A549 (cell line): ENCODE measurements at regions not wholly inside any gene's neighbourhood (a gene's known extent, or its start where the extent isn't known, plus 50 kb on each side); places are given as distances from the start of the nearest gene placed in this dataset.

Experiments
- ATAC-seq, 2 experiments: fragments of 200-7000 bp in 1 of 2; fragments of >200 bp in 1 of 2; cut with Nextera tagmentation in 1 of 2; cut with Tn5 transposase in 1 of 2; 3 replicates each; pipeline versions ENCODE4 v1.8.0 to v1.9.1; 2018 to 2020; ENCODE audit warnings: mild to moderate bottlenecking in 1 of 2, moderate library complexity in 1 of 2
- CTCF ChIA-PET: fragments of 300-600 bp; sonication (Branson Sonifier 250); formaldehyde crosslinking; extraction: SDS; loops from one replicate; lab custom pipeline; 2021; ENCODE audit warnings: antibody characterized with exemption, inconsistent platforms; lab: Yijun Ruan, JAX
- POLR2A ChIA-PET: fragments of 350-600 bp; formaldehyde crosslinking; extraction: SDS; loops from one replicate; lab custom pipeline; 2021; ENCODE audit warnings: antibody characterized with exemption, inconsistent platforms; lab: Yijun Ruan, JAX
- DNase-seq, 2 experiments: peaks; one replicate each; pipeline versions ENCODE4 v3.0.0 to v3.0.0-alpha.2; 2011 to 2016; ENCODE audit warnings: low read depth in 1 of 2, low spot score in 1 of 2
- FAIRE-seq: peaks from 2 replicates; lab custom pipeline; 2011; peaks lifted over from hg19 to GRCh38; lab: Jason Lieb, UNC
- H3K27ac ChIP-seq, 2 experiments: fragments of >200 bp; sonication (Bioruptor Twin); formaldehyde crosslinking; 3 replicates each; pipeline ENCODE4 v1.5.1; 2016 to 2017
- H3K4me1 ChIP-seq: fragments of >200 bp; sonication (Bioruptor Twin); formaldehyde crosslinking; 3 replicates; pipeline ENCODE4 v1.6.1; 2016
- H3K4me2 ChIP-seq: fragments of >200 bp; sonication (Bioruptor Twin); formaldehyde crosslinking; 3 replicates; pipeline ENCODE4 v1.6.1; 2016
- H3K4me3 ChIP-seq: fragments of >200 bp; sonication (Bioruptor Twin); formaldehyde crosslinking; 3 replicates; pipeline ENCODE4 v1.5.1; 2016
- H3K9me3 ChIP-seq: fragments of >200 bp; sonication (Bioruptor Twin); formaldehyde crosslinking; 3 replicates; pipeline ENCODE4 v1.6.1; 2016
- ATOH8 ChIP-seq: fragments of 250-450 bp; sonication (Bioruptor Pico); IDR thresholded peaks from 2 replicates; pipeline ENCODE4 v1.5.0; 2020; ENCODE audit warnings: low read depth, mild to moderate bottlenecking, moderate library complexity
- CBX8 ChIP-seq: fragments of 200-600 bp; sonication (generic); IDR thresholded peaks from 2 replicates; pipeline ENCODE4 v1.6.1; 2016
- CHD4 ChIP-seq: fragments of 200-600 bp; sonication (generic); IDR thresholded peaks from 2 replicates; pipeline ENCODE4 v1.6.1; 2016; ENCODE audit warnings: antibody characterized with exemption, mild to moderate bottlenecking, borderline replicate concordance
- CTCF ChIP-seq: fragments of >200 bp; sonication (Bioruptor Twin); formaldehyde crosslinking; IDR thresholded peaks from 3 replicates; pipeline ENCODE4 v1.5.1; 2016
- E2F6 ChIP-seq: IDR thresholded peaks from 2 replicates; pipeline ENCODE4 v1.6.1; 2012; ENCODE audit warnings: low read depth, borderline replicate concordance
- HOXA7 ChIP-seq: fragments of 250-450 bp; sonication (Bioruptor Pico); IDR thresholded peaks from 2 replicates; pipeline ENCODE4 v1.5.0; 2020; ENCODE audit warnings: mild to moderate bottlenecking, moderate library complexity
- HOXB5 ChIP-seq: fragments of 250-450 bp; sonication (Bioruptor Pico); IDR thresholded peaks from 2 replicates; pipeline ENCODE4 v1.5.0; 2020; ENCODE audit warnings: mild to moderate bottlenecking, moderate library complexity
- MAFK ChIP-seq: fragments of 450-650 bp; IDR thresholded peaks from 2 replicates; pipeline ENCODE4 v1.6.1; 2014; ENCODE audit not compliant: partially characterized antibody
- MAX ChIP-seq: IDR thresholded peaks from 2 replicates; pipeline ENCODE4 v1.6.1; 2012
- MYC ChIP-seq: IDR thresholded peaks from 2 replicates; pipeline ENCODE4 v1.6.1; 2012; ENCODE audit warnings: mild to moderate bottlenecking, inconsistent platforms, low read length, improper control_type of control experiment, borderline replicate concordance
- NFE2L2 ChIP-seq: fragments of 150-350 bp; conservative IDR thresholded peaks from 2 replicates; pipeline ENCODE4 v1.6.1; 2014; ENCODE audit warnings: low read length
- NPAS2 ChIP-seq: fragments of 250-450 bp; sonication (Bioruptor Pico); IDR thresholded peaks from 2 replicates; pipeline ENCODE4 v1.8.0; 2022; ENCODE audit warnings: mild to moderate bottlenecking, moderate library complexity, borderline replicate concordance
- NR3C1 ChIP-seq: fragments of >200 bp; sonication (Bioruptor Twin); formaldehyde crosslinking; IDR thresholded peaks from 3 replicates; pipeline ENCODE4 v1.6.1; 2017
- POLR2A ChIP-seq: IDR thresholded peaks from 2 replicates; pipeline ENCODE4 v1.6.1; 2012; ENCODE audit warnings: mild to moderate bottlenecking, low read length
- POLR2AphosphoS2 ChIP-seq: conservative IDR thresholded peaks from 2 replicates; pipeline ENCODE4 v1.6.1; 2012; ENCODE audit warnings: low read length, improper control_type of control experiment, inconsistent platforms
- RAD21 ChIP-seq, 2 experiments: fragments of >200 bp in 1 of 2; sonication (Bioruptor Twin) in 1 of 2; formaldehyde crosslinking in 1 of 2; IDR thresholded peaks in 1 of 2; conservative IDR thresholded peaks in 1 of 2; 2 replicates in 1 of 2; 3 replicates in 1 of 2; pipeline ENCODE4 v1.6.1; 2012 to 2018; ENCODE audit warnings: inconsistent platforms in 1 of 2
- RARB ChIP-seq: fragments of 250-450 bp; sonication (Bioruptor Pico); IDR thresholded peaks from 2 replicates; pipeline ENCODE4 v1.8.0; 2021; ENCODE audit warnings: mild to moderate bottlenecking, moderate library complexity
- RCOR1 ChIP-seq: fragments of 150-350 bp; IDR thresholded peaks from 2 replicates; pipeline ENCODE4 v1.6.1; 2014; ENCODE audit warnings: antibody characterized with exemption, low read length, low read depth
- REST ChIP-seq: fragments of 200-600 bp; sonication (generic); IDR thresholded peaks from 2 replicates; pipeline ENCODE4 v1.6.1; 2016; ENCODE audit warnings: antibody characterized with exemption, mild to moderate bottlenecking, moderate library complexity
- SMC3 ChIP-seq: fragments of >200 bp; sonication (Bioruptor Twin); formaldehyde crosslinking; IDR thresholded peaks from 3 replicates; pipeline ENCODE4 v1.6.1; 2018; ENCODE audit warnings: inconsistent platforms
- ZFP36 ChIP-seq: fragments of 450-650 bp; IDR thresholded peaks from 2 replicates; pipeline ENCODE4 v1.6.1; 2014; ENCODE audit warnings: borderline replicate concordance; ENCODE audit not compliant: partially characterized antibody
- ZSCAN20 ChIP-seq: fragments of 250-450 bp; sonication (Bioruptor Pico); IDR thresholded peaks from 2 replicates; pipeline ENCODE4 v1.8.0; 2022; ENCODE audit warnings: mild to moderate bottlenecking, moderate library complexity
- WGBS: methylation state at CpG from one replicate; pipeline ENCODE4 v1.1.6; 2017; ENCODE audit errors: missing lambda C conversion rate; 5-methylcytosine and 5-hydroxymethylcytosine counted together

DNA sequence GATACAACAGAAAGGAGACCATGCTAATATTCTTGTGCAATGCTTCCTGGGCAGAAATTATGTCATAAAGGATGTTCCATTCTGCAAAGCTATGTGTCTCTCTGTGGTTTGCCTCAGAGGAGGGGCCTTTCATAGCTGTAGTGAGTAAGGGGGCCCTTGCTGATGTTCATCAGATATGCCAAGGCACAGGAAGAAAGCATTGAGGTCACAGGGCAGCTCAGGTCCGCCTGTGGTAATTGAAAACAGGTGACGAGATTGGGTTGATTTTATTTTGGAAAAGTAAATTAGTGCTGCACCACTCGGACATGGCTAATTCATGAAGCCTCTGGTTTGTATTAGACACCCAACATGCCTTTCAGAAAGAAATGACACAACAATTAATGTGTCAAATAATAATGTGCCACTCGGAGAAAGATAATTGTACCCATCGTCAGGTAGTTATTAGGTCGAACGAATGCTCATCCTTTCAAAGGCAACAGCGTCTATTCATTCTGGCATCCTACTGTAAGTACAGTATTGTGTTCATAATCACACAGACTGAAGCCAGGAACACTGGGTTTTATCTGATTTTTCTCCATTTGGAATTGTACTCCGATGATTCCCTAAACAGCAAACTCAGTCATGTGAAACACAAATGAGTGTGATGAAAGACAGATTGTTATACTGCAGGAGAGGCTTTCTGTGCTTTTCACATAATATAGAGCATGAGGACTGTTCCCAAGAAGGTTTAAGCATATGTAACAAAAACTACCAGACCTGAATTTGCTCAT is 421.6 kb upstream of the KLF12 start:
- FAIRE-seq (no peak), ATAC-seq (no peak), DNase-seq (no peak)
- Histone ChIP-seq H3K4me1 (no peaks in the 10 kb centered on the region), H3K27ac (no peak overlapping the region), H3K4me3 (no peak overlapping the region), H3K9me3 (no peaks in the 10 kb centered on the region), H3K4me2 (no peak overlapping the region)
- 59% methylated on average over 9 of the region's 9 CpGs for WGBS
- TF ChIP-seq E2F6 (no peak), NFE2L2 (no peak), POLR2AphosphoS2 (no peak), CTCF (no peak), MAFK (no peak), ATOH8 (CRISPR knock-in tag) (no peak), NPAS2 (no peak), RARB (CRISPR knock-in tag) (no peak), ZSCAN20 (CRISPR knock-in tag) (no peak), NR3C1 (no peak), SMC3 (no peak), ZFP36 (no peak), CHD4 (no peak), POLR2A (no peak), RAD21 (conservative IDR thresholded peaks at IDR 0.05 in 1 of 2, IDR thresholded peaks at IDR 0.05 in 1 of 2) (no peak), MYC (no peak), RCOR1 (no peak)
- POLR2A ChIA-PET: no interaction called here
- CTCF ChIA-PET: no interaction called here

DNA sequence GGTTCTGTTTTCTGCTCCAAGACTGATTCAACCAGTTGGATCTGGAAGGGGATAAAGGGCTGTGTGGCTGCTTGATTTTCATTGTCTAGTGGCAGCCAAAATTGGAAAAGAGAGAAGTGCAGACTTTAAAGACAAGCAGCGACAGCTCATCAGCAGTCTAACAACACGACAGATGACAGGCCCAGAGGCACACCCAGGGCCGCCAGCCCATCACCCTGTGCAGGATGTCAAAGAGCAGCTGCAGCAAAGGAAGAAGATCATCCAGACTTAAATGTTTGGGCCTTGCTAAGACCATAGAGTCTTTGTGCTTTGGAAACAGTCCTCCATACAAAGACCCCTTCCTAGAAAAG is 421.0 kb upstream of the KLF12 start:
- TF ChIP-seq CBX8: no peak
- no peak for TF ChIP-seq HOXA7
- no peak for TF ChIP-seq HOXB5 (CRISPR knock-in tag)
- no peak for TF ChIP-seq ZSCAN20 (CRISPR knock-in tag)
- no peak for TF ChIP-seq RARB (CRISPR knock-in tag)
- TF ChIP-seq REST: no peak
- TF ChIP-seq MAX: no peak
- TF ChIP-seq MYC: no peak
- Histone ChIP-seq H3K9me3 (no peaks in the 10 kb centered on the region), H3K27ac (no peak overlapping the region), H3K4me3 (no peak overlapping the region), H3K4me1 (no peaks in the 10 kb centered on the region), H3K4me2 (no peak overlapping the region)
- ATAC-seq: no peak
- DNase-seq: no peak
- no peak for FAIRE-seq
- POLR2A ChIA-PET: no interaction called here
- CTCF ChIA-PET: no interaction called here
- 57% methylated on average over 3 of the region's 3 CpGs for WGBS
